ENCODE measurements at regions not wholly inside any gene's neighbourhood (a gene's known extent, or its start where the extent isn't known, plus 50 kb on each side); places are given as distances from the start of the nearest gene placed in this dataset.

DNA sequence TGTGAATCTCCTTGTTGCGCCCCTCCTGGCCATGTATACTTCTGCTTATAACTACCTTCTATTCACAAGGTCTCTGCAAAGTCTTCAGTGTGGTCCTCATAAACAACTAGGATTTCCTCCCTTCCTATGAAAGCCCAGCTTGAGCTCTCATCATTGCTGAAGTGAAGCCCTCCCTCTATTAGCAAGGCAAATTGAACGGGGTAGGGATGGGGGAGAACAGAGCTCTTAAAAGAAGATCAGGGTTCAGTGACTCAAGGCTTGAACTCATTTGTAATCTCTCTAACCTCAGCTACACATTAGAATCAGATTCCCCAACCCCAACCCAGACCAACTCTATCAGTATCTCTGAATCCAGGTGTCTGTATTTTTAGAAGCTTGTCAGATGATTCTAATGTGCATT lies 88.3 kb upstream of the ST8SIA2 start:
- DNase-seq, result no peak

- peak in 1 of 2 donors; percentile 12 for DNase-seq
Observed at GRCh38 chr15:92306663-92307062, 87.0 kb upstream of the ST8SIA2 start.

DNA sequence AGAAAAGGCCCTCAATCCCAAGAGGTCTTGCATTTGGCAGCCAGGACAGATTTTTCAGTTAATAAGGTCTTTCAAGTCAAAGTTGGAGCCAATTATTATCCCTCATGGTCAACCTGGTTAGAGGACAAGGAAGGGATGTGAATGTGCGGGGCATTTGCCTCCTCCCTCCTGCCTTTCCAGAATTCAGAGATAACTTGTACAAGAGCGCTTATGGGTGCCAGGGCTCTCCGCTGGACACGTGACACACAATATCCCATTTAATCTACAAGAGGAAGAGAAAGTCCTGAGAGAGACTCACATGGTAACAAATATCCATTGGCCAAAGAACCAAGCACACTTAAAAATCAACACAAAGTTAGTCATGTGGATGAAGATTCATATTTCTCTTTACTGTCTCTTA lies 78.5 kb upstream of the ST8SIA2 start:
- no peak for DNase-seq

DNA sequence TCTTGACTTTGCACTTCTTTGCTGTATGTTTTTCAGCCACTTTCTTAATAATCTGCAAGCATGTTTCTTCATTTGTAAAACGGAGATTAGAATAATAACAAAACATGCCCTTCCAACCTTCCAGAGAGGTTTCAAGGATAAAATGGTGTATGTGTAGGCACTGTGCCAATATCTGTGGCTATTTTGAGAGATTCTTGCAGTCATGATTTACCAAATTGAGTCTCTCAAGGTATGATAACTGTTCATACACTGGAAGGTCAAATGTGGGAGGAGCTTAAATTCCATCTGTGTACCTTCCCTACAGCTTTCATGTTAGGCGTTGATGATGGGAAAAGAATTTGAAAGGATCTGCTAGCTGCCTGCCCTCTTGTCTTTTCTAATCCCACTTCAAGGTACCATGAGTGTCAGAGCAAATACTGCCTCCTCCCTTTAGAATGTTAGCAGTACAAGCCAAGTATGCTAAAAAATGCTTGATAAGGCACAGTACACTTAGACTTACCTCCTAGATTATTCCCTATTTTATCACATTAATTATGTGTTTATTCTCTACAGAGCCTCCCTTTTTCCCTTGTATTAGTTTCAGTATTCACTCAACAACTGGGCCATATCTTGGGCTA lies 78.0 kb upstream of the ST8SIA2 start:
- DNase-seq, result no peak

DNA sequence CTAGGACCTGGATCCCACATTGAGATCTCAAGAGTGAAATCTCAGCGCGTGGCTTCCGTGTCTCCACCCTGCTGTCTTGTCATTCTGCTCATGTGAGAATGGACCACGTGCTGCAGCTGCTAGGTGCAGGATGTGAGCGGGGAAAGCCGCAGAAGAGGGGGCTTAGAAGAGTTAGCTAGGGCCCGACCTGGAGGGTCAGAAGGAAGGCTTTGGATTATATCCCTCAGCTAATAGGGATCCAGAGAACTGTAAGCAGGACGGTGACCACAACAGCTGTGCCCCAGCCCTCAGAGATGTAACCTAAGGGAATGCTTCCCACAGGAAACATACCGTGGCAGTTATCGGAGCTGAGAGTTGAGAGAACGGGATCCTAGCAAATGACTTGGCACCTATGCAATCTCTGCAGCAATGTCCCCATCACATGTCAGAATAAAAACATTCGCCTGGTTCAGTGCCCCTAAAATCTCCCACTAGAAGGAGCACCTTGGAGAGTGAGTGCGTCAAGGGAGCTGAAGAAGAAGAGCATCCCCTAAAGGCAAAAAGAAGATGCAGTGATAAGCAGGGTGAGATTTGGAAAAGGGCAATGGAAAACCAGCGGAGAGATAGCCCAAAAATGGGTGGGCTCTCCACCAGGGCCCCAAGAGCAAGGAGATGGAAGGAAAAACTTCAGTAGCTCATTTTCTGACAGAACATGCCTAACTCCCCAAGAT lies 76.9 kb upstream of the ST8SIA2 start:
- no peak for DNase-seq

DNA sequence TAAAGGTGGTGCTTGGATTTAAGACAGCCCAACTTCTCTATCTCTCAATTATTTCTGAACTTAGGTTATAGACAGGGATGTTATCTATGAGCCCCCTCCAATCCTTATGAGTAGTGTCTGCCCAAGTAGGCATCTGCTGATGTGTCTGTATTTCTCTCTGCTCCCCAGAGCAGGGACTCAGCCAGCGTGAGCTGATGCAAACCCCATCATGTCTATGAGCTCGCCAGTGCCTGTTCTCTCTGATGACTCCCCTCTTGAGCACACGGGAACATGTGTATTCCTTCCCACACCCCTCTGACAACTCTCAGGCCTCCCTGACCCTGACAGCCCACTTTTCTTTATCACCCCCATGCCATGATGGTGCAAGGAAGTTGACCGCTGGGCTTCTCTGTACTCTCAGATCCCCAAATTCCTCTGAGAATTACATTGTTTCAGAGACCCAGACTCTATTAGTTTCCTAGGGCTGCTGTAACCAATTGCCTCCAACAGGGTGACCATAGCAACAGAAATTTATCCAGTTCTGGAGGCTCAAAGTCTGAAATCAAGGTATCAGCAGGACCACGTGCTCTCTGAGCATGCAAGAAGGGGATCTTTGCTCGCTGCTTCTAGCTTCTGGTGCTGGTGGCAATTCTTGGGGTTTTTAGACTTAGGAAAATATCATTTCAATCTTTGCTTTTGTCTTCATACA lies 73.5 kb upstream of the ST8SIA2 start:
- no peak for DNase-seq

GRCh38 chr15:92322566-92323355 lies 70.9 kb upstream of the ST8SIA2 start:
- DNase-seq, result peak in 1 of 2 donors; percentile 7

DNA sequence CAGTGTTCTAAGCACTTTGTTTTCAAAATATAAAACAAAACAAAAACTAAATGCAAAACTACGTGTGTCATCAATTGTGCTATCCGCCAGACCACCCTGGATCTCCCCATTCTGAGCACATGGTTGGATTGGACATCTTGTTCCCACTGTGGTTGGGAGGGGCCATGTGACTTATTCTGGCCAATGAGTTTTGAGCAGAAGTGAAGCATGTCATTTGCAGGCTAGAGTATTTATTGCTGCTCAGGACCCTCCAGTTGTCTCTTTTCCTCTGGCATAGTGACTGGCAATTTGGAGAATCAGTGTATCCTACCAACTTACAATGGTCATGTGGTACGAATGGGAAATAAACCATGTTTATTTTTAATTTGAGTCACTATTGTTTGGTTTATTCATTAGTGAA lies 70.2 kb upstream of the ST8SIA2 start:
- no peak for DNase-seq

GRCh38 chr15:92324101-92324963 lies 69.3 kb upstream of the ST8SIA2 start:
- no peak for DNase-seq

DNA sequence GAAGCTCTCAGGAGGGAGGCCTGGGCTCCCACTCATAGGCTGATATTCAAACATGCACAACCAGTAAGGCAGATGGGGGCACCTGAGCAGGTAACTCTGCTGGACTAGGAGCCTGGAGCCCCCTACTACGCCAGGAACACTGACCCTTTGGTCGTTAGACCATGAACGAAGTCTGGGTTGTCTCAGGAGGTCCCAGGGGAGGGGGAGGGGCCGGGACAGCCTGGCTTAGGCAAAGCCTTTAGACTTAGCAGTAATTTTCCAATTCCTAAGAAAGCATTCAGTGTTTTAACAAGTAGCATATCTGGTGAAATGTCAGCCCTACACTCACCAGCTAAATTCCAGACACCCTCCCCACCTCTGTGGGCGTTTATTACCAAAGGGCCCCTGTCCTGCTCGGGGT lies 67.4 kb upstream of the ST8SIA2 start:
- DNase-seq, result no peak

DNA sequence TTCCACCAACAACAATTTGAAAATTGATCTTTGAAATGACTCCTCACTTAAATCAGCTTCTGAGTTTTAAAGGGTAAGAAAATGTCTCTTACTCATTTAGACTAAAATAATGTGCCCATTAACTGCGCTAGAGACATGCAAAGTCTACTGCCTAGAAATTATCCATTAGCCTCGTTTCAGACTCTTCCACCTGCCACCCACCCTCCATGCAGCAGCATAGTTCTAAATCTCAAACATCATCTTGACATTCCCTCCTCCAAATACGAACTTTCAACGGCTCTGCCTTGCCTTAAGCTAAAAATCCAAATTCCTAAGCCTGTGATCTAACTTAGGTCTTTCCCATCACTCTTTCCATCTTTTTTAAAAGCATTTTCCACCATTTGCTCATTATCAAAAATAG lies 66.6 kb upstream of the ST8SIA2 start:
- DNase-seq, result no peak

DNA sequence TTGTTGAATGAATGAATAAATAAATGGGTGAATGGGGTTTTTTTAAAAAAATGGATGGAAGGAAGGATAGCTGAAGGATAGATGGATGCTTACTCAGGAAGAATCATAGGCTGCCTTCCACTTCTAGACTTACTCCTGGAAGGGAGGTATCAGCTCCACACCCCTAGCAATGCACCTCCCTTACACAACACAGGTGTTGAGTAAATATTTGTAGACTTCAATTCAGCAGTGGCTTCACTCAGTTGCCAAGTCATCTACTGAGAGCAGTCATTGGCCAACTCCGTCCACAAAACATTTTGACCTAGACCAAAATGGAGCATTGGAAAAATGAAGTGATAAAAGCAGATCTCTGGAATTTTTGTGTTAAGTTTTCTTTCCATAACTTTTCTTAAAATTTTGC lies 65.5 kb upstream of the ST8SIA2 start:
- DNase-seq, result no peak

DNA sequence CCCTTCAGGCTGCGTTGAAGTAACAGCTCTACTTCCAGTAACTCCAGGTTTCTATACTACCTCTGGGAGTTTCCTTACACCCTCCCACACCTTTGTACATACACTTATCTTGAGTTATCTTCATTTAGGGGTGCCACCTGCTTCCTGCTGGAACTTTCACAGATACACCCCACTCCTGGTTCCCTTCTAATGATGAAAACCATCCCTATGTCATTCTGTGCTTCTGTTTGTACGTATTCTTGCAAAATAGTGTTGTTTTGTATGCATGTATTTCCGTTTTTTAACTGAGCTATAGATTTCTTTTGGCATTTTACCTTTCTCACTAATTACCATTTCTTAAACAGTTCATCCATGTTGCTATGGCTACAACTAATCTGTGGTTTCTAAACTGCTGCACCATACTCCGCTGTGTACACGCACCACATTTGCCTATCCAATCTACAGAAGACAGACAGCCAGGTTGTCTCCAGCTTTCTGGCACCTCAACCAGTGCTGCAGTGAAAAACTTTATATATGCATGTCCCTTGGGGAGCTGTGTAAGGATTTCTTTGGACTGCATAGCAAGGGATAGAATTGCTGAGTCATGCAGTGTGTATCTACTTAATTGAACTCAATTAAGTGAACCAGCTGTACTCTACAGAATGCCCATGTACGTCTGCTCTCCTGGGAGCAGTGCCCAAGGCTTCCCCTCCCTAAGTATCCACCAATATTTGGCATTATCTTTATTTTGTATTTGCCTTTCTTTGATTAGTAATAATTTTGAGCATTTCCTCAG lies 61.4 kb upstream of the ST8SIA2 start:
- DNase-seq, result no peak

DNA sequence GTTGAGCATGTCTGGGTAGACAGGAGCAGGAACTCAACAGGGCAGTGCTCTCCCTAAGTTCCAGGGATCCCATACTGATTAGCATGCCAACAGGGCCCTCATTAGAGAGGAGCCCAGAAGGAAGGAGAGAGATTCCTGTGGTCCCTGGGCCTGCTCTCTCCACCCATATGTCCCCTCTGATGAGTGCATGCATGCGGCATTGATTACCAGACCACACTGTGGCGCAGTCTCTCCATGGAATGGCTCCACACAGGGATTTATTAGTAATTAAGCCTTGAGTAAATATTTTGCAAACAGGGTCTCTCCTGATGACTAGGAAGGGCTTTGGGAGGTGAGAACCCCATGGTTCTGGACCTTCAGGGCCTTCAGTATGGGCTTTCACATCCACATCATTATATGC lies 60.0 kb upstream of the ST8SIA2 start:
- DNase-seq, result no peak

- no peak for DNase-seq
Observed at GRCh38 chr15:92336419-92336987, 57.2 kb upstream of the ST8SIA2 start.

DNA sequence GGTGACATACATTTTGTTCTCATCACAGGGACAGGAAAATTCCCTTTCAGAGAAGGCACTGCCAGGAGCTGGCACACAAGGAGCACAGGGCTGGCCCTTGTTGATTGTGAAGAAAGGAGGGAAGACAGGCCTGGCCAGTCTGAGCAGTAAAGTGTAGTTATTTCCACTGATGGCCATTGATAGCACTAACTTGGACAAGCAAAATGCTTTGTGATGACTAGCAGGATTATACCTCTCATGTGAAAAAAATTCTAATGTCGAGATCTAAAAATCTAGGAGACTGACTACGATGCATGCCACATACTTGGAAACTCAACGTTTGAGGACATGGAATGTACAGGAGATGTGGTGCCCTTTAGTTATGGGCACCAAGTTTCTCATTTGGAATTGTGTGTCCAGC lies 54.3 kb upstream of the ST8SIA2 start:
- DNase-seq, result no peak
